ENCODE measurements at regions not wholly inside any gene's neighbourhood (a gene's known extent, or its start where the extent isn't known, plus 50 kb on each side); places are given as distances from the start of the nearest gene placed in this dataset.

GRCh38 chr2:58419983-58420382, 178.9 kb upstream of the FANCL start:
- TF ChIP-seq CTCF (conservative IDR thresholded peaks at IDR 0.05) (no peak), EZH2 (IDR thresholded peaks at IDR 0.05; ENCODE audit: low read depth) (no peak)

Data from PC-9 (cell line).